ENCODE measurements at regions not wholly inside any gene's neighbourhood (a gene's known extent, or its start where the extent isn't known, plus 50 kb on each side); places are given as distances from the start of the nearest gene placed in this dataset.

DNA sequence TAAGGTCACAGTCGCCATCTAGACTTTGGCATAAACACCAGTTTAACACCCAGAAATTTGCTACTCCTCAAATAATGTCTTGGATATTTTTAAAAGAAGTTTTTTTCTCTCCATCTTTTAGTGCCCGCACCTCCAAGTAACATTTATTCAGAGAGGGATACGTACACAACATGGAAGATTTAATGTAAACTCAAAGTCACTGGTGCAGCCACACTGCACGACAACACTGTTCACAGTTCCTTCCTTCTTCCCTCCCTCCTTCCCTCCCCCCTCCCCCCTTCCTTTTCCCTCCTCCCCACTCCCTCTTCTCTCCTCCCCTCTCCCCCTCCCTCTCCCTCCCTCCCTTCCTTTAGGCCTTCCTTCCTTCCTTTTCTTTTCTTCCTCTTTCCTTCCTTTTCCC is 56.5 kb downstream of the NPPC start:
- Histone ChIP-seq H3K23ac (ENCODE audit: insufficient read length) (no peak overlapping the region), H3K27me3 (replicated peaks in 1 of 4; ENCODE audit: control insufficient read depth in 3 of 4, extremely low read depth in 1 of 4, insufficient read depth in 3 of 4, low read length in 3 of 4) (no peaks in the 10 kb centered on the region), H3K27ac (ENCODE audit: low read depth, low read length) (no peak overlapping the region), H4K8ac (ENCODE audit: extremely low read depth, insufficient read depth, low read length) (no peak overlapping the region), H3K4me2 (ENCODE audit: insufficient read depth in 1 of 2, low read depth in 2 of 2, low read length in 2 of 2) (no peak overlapping the region), H2BK12ac (ENCODE audit: low read depth, low read length) (no peak overlapping the region), H2AFZ (ENCODE audit: low read length) (no peak overlapping the region), H3K36me3 (ENCODE audit: control insufficient read depth in 2 of 4, insufficient read depth in 4 of 4, low read length in 3 of 4) (no peaks in the 10 kb centered on the region), H3K23me2 (ENCODE audit: low read depth, low read length) (no peaks in the 10 kb centered on the region; the same call in 1 of the 2 replicates), H2AK5ac (ENCODE audit: low read depth, low read length) (no peak overlapping the region), H3K56ac (replicated peaks; ENCODE audit: insufficient read length, low read depth, low read length) (no peak overlapping the region), H2BK20ac (ENCODE audit: low read length) (no peak overlapping the region), H4K91ac (replicated peaks; ENCODE audit: insufficient read length, low read length) (no peak overlapping the region), H3K18ac (ENCODE audit: extremely low read depth, low read length) (no peak overlapping the region), H3K4me1 (replicated peaks in 1 of 4; ENCODE audit: control insufficient read depth in 3 of 4, insufficient read depth in 4 of 4, low read length in 3 of 4) (no peaks in the 10 kb centered on the region), H3K9ac (replicated peaks in 1 of 4; ENCODE audit: extremely low read depth in 1 of 4, low read depth in 3 of 4, low read length in 3 of 4) (no peak overlapping the region), H2BK5ac (ENCODE audit: low read depth, low read length) (no peak overlapping the region), H3K9me3 (ENCODE audit: insufficient read depth in 2 of 2, low read depth in 1 of 2, low read length in 1 of 2) (no peaks in the 10 kb centered on the region), H4K5ac (ENCODE audit: insufficient read length, low read depth, low read length) (no peak overlapping the region), H3K14ac (ENCODE audit: insufficient read length) (no peak overlapping the region), H3K4ac (replicated peaks; ENCODE audit: insufficient read length, low read depth, low read length) (no peak overlapping the region), H4K20me1 (replicated peaks in 1 of 2; ENCODE audit: control insufficient read depth in 1 of 2, insufficient read depth in 2 of 2, low read length in 2 of 2) (no peaks in the 10 kb centered on the region), H2BK120ac (replicated peaks; ENCODE audit: low read depth, low read length) (no peak overlapping the region), H3K4me3 (ENCODE audit: extremely low read depth in 1 of 4, insufficient read depth in 2 of 4, low read depth in 3 of 4, low read length in 4 of 4) (no peak overlapping the region), H3K79me1 (ENCODE audit: low read depth, low read length) (no peaks in the 10 kb centered on the region), H3K79me2 (ENCODE audit: control insufficient read depth in 1 of 2, insufficient read depth in 2 of 2, low read length in 2 of 2) (no peaks in the 10 kb centered on the region), H2BK15ac (ENCODE audit: low read length) (no peak overlapping the region)
- ChIA-PET POLR2A (ENCODE audit: partially characterized antibody) (no interaction called here), CTCF (ENCODE audit: partially characterized antibody) (interaction anchor here (0.6 kb wide), 1 partner anchor 32 kb away, joined by 3 read pairs; no protein-coding TSS in a partner anchor)
- DNase-seq (ENCODE audit: low read depth in 1 of 2, low spot score in 2 of 2): no peak
- TF ChIP-seq SIX5 (IDR thresholded peaks at IDR 0.05; ENCODE audit: low read depth, low read length) (no peak), POU5F1 (IDR thresholded peaks at IDR 0.05; ENCODE audit: low read depth, low read length) (no peak), ZNF274 (IDR thresholded peaks at IDR 0.05; ENCODE audit: borderline replicate concordance, extremely low read depth, low read length) (no peak), SUZ12 (IDR thresholded peaks at IDR 0.05; ENCODE audit: low read length) (no peak), CBX5 (IDR thresholded peaks at IDR 0.05; ENCODE audit: low read depth, low read length) (no peak), SIRT6 (IDR thresholded peaks at IDR 0.05; ENCODE audit: low read length) (no peak), NANOG (IDR thresholded peaks at IDR 0.05; ENCODE audit: insufficient read depth, low read depth, low read length, poor library complexity, severe bottlenecking) (no peak), CHD2 (IDR thresholded peaks at IDR 0.05; ENCODE audit: low read length) (no peak), PHF8 (conservative IDR thresholded peaks at IDR 0.05; ENCODE audit: low read depth, low read length) (no peak), SP1 (IDR thresholded peaks at IDR 0.05; ENCODE audit: low read depth, low read length) (no peak), KDM1A (IDR thresholded peaks at IDR 0.05; ENCODE audit: borderline replicate concordance, low read length) (no peak)
- 76% methylated on average over 4 of the region's 4 CpGs; no CpG with 5 or more reads in 1 of the 2 experiments for WGBS, 2 experiments (ENCODE audit: extremely low coverage in 1 of 2, insufficient coverage in 1 of 2, insufficient read length in 1 of 2, insufficient replicate concordance in 2 of 2, low coverage in 1 of 2, low lambda C conversion rate in 2 of 2, missing lambda C conversion rate in 1 of 2)
- no peak for FAIRE-seq

Data from H1 (cell line).